Spleen (tissue), 11 donors: ENCODE measurements at regions not wholly inside any gene's neighbourhood (a gene's known extent, or its start where the extent isn't known, plus 50 kb on each side); places are given as distances from the start of the nearest gene placed in this dataset.

ENCODE experiments used
- DNase-seq: peaks from one replicate; pipeline ENCODE4 v3.0.0-alpha.2; 2020
- H3K27ac ChIP-seq, 8 donors: fragments of 200-600 bp; sonication (generic) in 7 of 8; 1 replicate in 4 of 8; 2 replicates in 4 of 8; pipeline versions ENCODE4 v1.5.0 to v1.8.0; 2016 to 2021; ENCODE audit warnings: inconsistent platforms in 4 of 8, mild to moderate bottlenecking in 4 of 8, moderate library complexity in 1 of 8
- H3K27me3 ChIP-seq, 7 donors: fragments of 200-600 bp; sonication (generic) in 6 of 7; replicated peaks in 1 of 7; 1 replicate in 4 of 7; 2 replicates in 3 of 7; pipeline versions ENCODE4 v1.5.0 to v1.8.0; 2016 to 2021; ENCODE audit warnings: inconsistent platforms in 3 of 7, mild to moderate bottlenecking in 1 of 7
- H3K36me3 ChIP-seq, 6 donors: fragments of 200-600 bp; sonication (generic) in 5 of 6; 1 replicate in 4 of 6; 2 replicates in 2 of 6; pipeline versions ENCODE4 v1.5.0 to v1.8.0; 2016 to 2021; ENCODE audit warnings: inconsistent platforms in 2 of 6
- H3K4me1 ChIP-seq, 6 donors: fragments of 200-600 bp; sonication (generic) in 5 of 6; 1 replicate in 3 of 6; 2 replicates in 3 of 6; pipeline versions ENCODE4 v1.5.0 to v1.8.0; 2016 to 2021; ENCODE audit warnings: inconsistent platforms in 3 of 6
- H3K4me3 ChIP-seq, 8 donors: fragments of 200-600 bp; sonication (generic) in 7 of 8; 1 replicate in 4 of 8; 2 replicates in 4 of 8; pipeline versions ENCODE4 v1.5.0 to v1.8.0; 2016 to 2021; ENCODE audit warnings: inconsistent platforms in 4 of 8, mild to moderate bottlenecking in 4 of 8, moderate library complexity in 2 of 8
- H3K9me3 ChIP-seq, 8 donors: fragments of 200-600 bp; sonication (generic) in 7 of 8; 1 replicate in 4 of 8; 2 replicates in 4 of 8; pipeline versions ENCODE4 v1.5.0 to v1.8.0; 2016 to 2021; ENCODE audit warnings: inconsistent platforms in 4 of 8
- CTCF ChIP-seq, 11 experiments: fragments of 200-600 bp in 7 of 11; fragments of 450-650 bp in 4 of 11; sonication (generic) in 4 of 11; IDR thresholded peaks in 8 of 11; conservative IDR thresholded peaks in 3 of 11; 1 replicate in 7 of 11; 2 replicates in 4 of 11; pipeline versions ENCODE4 v1.4.0 to v1.8.0; 2016 to 2021; ENCODE audit warnings: antibody characterized with exemption in 11 of 11, inconsistent platforms in 4 of 11, mild to moderate bottlenecking in 1 of 11
- POLR2A ChIP-seq, 3 donors: fragments of 450-650 bp; IDR thresholded peaks; one replicate each; pipeline ENCODE4 v1.5.1; 2017; ENCODE audit warnings: antibody characterized with exemption in 3 of 3, mild to moderate bottlenecking in 1 of 3
- POLR2AphosphoS5 ChIP-seq, 3 donors: sonication (generic); formaldehyde crosslinking; IDR thresholded peaks; one replicate each; pipeline ENCODE4 v1.5.1; 2017; ENCODE audit warnings: antibody characterized with exemption in 3 of 3
- WGBS, 5 donors: extraction: QIAGEN DNeasy Blood & Tissue Kit in 3 of 5; methylation state at CpG; one replicate each; pipeline versions ENCODE4 v1.1.5 to v1.1.7; 2013 to 2018; 5-methylcytosine and 5-hydroxymethylcytosine counted together
- intact Hi-C: fragments of 100-400 bp; cut with DNase I; formaldehyde crosslinking; loops from one replicate; pipeline ENCODE4 v1.15.0; 2023; ENCODE audit warnings: low total_unique reads
- donor health status: healthy with polysubstance abuse.
- donor health status: DM: no; HTN: no; CAD: no; lungs with moderate emphysema.
- donor health status: DM: no; HTN: no; CAD: no.
- donor health status: Bipolar disorder and iron deficiency.
- donor health status: healthy.
- donor health status: DM: no; HTN: no; CAD: no.
- donor health status: DM: yes; HTN: yes; CAD: no.

GRCh38 chr20:11302436-11302835 is 615.3 kb upstream of the BTBD3 start:
- no peak for TF ChIP-seq POLR2AphosphoS5 (IDR thresholded peaks at IDR 0.05)
- TF ChIP-seq CTCF (IDR thresholded peaks at IDR 0.05 in 8 of 11, conservative IDR thresholded peaks at IDR 0.05 in 3 of 11) = no peak
- TF ChIP-seq POLR2A (IDR thresholded peaks at IDR 0.05) = no peak
- Histone ChIP-seq H3K4me1 (no peaks in the 10 kb centered on the region), H3K4me3 (no peak overlapping the region), H3K9me3 (no peaks in the 10 kb centered on the region), H3K36me3 (no peaks in the 10 kb centered on the region), H3K27ac (no peak overlapping the region), H3K27me3 (no peaks in the 10 kb centered on the region)
- DNase-seq = no peak
- WGBS, 5 donors = 74 to 87% (median 80%) methylated on average over 3 of the region's 3 CpGs
- intact Hi-C loops = no loop called here

- no peak overlapping the region for H3K4me3 ChIP-seq
- no peaks in the 10 kb centered on the region for H3K4me1 ChIP-seq
- intact Hi-C loops = no loop called here
- H3K36me3 ChIP-seq = no peaks in the 10 kb centered on the region
- WGBS, 5 donors = 77 to 89% (median 82%) methylated on average over 3 of the region's 3 CpGs
- no peak for DNase-seq
- H3K9me3 ChIP-seq = no peaks in the 10 kb centered on the region
- no peak overlapping the region for H3K27ac ChIP-seq
- no peak for TF ChIP-seq POLR2A (IDR thresholded peaks at IDR 0.05)
- no peak for TF ChIP-seq POLR2AphosphoS5 (IDR thresholded peaks at IDR 0.05)
- TF ChIP-seq CTCF (IDR thresholded peaks at IDR 0.05 in 8 of 11, conservative IDR thresholded peaks at IDR 0.05 in 3 of 11) = no peak
- no peaks in the 10 kb centered on the region for H3K27me3 ChIP-seq
Measured at GRCh38 chr20:11304795-11305194, 612.9 kb upstream of the BTBD3 start.

GRCh38 chr20:11305406-11305805 is 612.3 kb upstream of the BTBD3 start:
- intact Hi-C loops = no loop called here
- WGBS, 5 donors = 28 to 54% (median 44%) methylated on average over 2 of the region's 2 CpGs
- H3K27ac ChIP-seq = no peak overlapping the region
- H3K4me1 ChIP-seq = no peaks in the 10 kb centered on the region
- H3K36me3 ChIP-seq = no peaks in the 10 kb centered on the region
- DNase-seq = no peak
- no peaks in the 10 kb centered on the region for H3K27me3 ChIP-seq
- no peak for TF ChIP-seq POLR2AphosphoS5 (IDR thresholded peaks at IDR 0.05)
- TF ChIP-seq POLR2A (IDR thresholded peaks at IDR 0.05) = no peak
- TF ChIP-seq CTCF (IDR thresholded peaks at IDR 0.05 in 8 of 11, conservative IDR thresholded peaks at IDR 0.05 in 3 of 11) = no peak
- H3K4me3 ChIP-seq = no peak overlapping the region
- H3K9me3 ChIP-seq = no peaks in the 10 kb centered on the region

GRCh38 chr20:11311659-11312224 is 606.0 kb upstream of the BTBD3 start:
- Histone ChIP-seq H3K36me3 (no peaks in the 10 kb centered on the region), H3K27me3 (no peaks in the 10 kb centered on the region), H3K9me3 (no peaks in the 10 kb centered on the region), H3K4me1 (no peaks in the 10 kb centered on the region), H3K4me3 (no peak overlapping the region), H3K27ac (no peak overlapping the region)
- no peak for DNase-seq
- no peak for TF ChIP-seq POLR2AphosphoS5 (IDR thresholded peaks at IDR 0.05)
- no peak for TF ChIP-seq CTCF (IDR thresholded peaks at IDR 0.05 in 8 of 11, conservative IDR thresholded peaks at IDR 0.05 in 3 of 11)
- no peak for TF ChIP-seq POLR2A (IDR thresholded peaks at IDR 0.05)
- 80 to 86% (median 85%) methylated on average over 3 of the region's 3 CpGs for WGBS, 5 donors
- intact Hi-C loops = no loop called here
